Loucy (cell line): ENCODE measurements at regions not wholly inside any gene's neighbourhood (a gene's known extent, or its start where the extent isn't known, plus 50 kb on each side); places are given as distances from the start of the nearest gene placed in this dataset.

Experiments used
- H2AFZ ChIP-seq: fragments of 200-600 bp; sonication (generic); 2 replicates; pipeline ENCODE4 v1.6.0; 2016; ENCODE audit warnings: antibody characterized with exemption, mild to moderate bottlenecking, low read length, moderate library complexity
- H3F3A ChIP-seq: fragments of 200-600 bp; 2 replicates; pipeline ENCODE4 v1.6.0; 2016; ENCODE audit warnings: antibody characterized with exemption, low read depth, mild to moderate bottlenecking
- H3K27me3 ChIP-seq: fragments of 200-600 bp; sonication (generic); 2 replicates; pipeline ENCODE4 v1.6.1; 2014; ENCODE audit warnings: low read length, mild to moderate bottlenecking; ENCODE audit not compliant: insufficient read depth, poor library complexity, severe bottlenecking
- H3K36me3 ChIP-seq: fragments of 200-600 bp; sonication (generic); 2 replicates; pipeline ENCODE4 v1.6.1; 2016; ENCODE audit warnings: low read length; ENCODE audit not compliant: insufficient read depth
- H3K4me1 ChIP-seq: fragments of 200-600 bp; sonication (generic); 2 replicates; pipeline ENCODE4 v1.5.1; 2014; ENCODE audit warnings: low read length, mild to moderate bottlenecking; ENCODE audit not compliant: insufficient read depth, poor library complexity, severe bottlenecking
- H3K4me2 ChIP-seq: fragments of 200-600 bp; sonication (generic); 2 replicates; pipeline ENCODE4 v1.6.0; 2014; ENCODE audit warnings: antibody characterized with exemption, low read length, low read depth, mild to moderate bottlenecking; ENCODE audit not compliant: poor library complexity, severe bottlenecking
- H3K4me3 ChIP-seq: fragments of 200-600 bp; sonication (generic); 2 replicates; pipeline ENCODE4 v1.5.1; 2014; ENCODE audit warnings: low read length, mild to moderate bottlenecking, mixed read lengths; ENCODE audit not compliant: poor library complexity, severe bottlenecking
- H3K79me2 ChIP-seq: fragments of 200-600 bp; sonication (generic); 2 replicates; pipeline ENCODE4 v1.6.1; 2014; ENCODE audit warnings: low read length; ENCODE audit not compliant: insufficient read depth
- H3K9ac ChIP-seq: fragments of 200-600 bp; sonication (generic); 2 replicates; pipeline ENCODE4 v1.6.0; 2014; ENCODE audit warnings: mild to moderate bottlenecking, low read depth, low read length, moderate library complexity; ENCODE audit not compliant: poor library complexity, severe bottlenecking
- H3K9me2 ChIP-seq: fragments of 200-600 bp; sonication (generic); replicated peaks from 2 replicates; pipeline ENCODE4 v1.6.1; 2016; ENCODE audit warnings: low read depth, low read length, mixed read lengths
- H3K9me3 ChIP-seq: fragments of 200-600 bp; sonication (generic); 2 replicates; pipeline ENCODE4 v1.6.1; 2014; ENCODE audit warnings: mild to moderate bottlenecking, antibody characterized with exemption, low read length, low read depth; ENCODE audit not compliant: insufficient read depth
- H4K20me1 ChIP-seq: fragments of 200-600 bp; sonication (generic); 2 replicates; pipeline ENCODE4 v1.6.0; 2014; ENCODE audit warnings: antibody characterized with exemption, low read length, mild to moderate bottlenecking; ENCODE audit not compliant: insufficient read depth, poor library complexity, severe bottlenecking
- CTCF ChIP-seq: fragments of 200-600 bp; sonication (generic); conservative IDR thresholded peaks from 2 replicates; pipeline ENCODE4 v1.5.1; 2014; ENCODE audit warnings: mild to moderate bottlenecking, antibody characterized with exemption, low read length
- EZH2phosphoT487 ChIP-seq: fragments of 200-600 bp; IDR thresholded peaks from 2 replicates; pipeline ENCODE4 v1.6.1; 2018; ENCODE audit warnings: antibody characterized with exemption, mild to moderate bottlenecking, moderate library complexity, borderline replicate concordance

GRCh38 chr3:43180694-43181093, 74.8 kb upstream of the POMGNT2 start:
- peak overlapping the region; percentile 75 for H2AFZ ChIP-seq
- TF ChIP-seq EZH2phosphoT487: no peak
- no peak for TF ChIP-seq CTCF
- H3K9me2 ChIP-seq: no peaks in the 10 kb centered on the region
- H3K9me3 ChIP-seq: no peaks in the 10 kb centered on the region
- H3K79me2 ChIP-seq: no peaks in the 10 kb centered on the region
- H3K4me1 ChIP-seq: peaks cover 45% of the 10 kb centered on the region
- H4K20me1 ChIP-seq: no peaks in the 10 kb centered on the region
- peak overlapping the region; percentile 96 for H3K4me2 ChIP-seq
- H3K27me3 ChIP-seq: no peaks in the 10 kb centered on the region
- H3F3A ChIP-seq: peaks cover 3% of the 10 kb centered on the region
- peak overlapping the region; percentile 71 for H3K9ac ChIP-seq
- H3K36me3 ChIP-seq: no peaks in the 10 kb centered on the region
- H3K4me3 ChIP-seq: peak overlapping the region; percentile 66

- H3K4me1 ChIP-seq: peaks cover 45% of the 10 kb centered on the region
- no peaks in the 10 kb centered on the region for H3K79me2 ChIP-seq
- peak overlapping the region; percentile 71 for H3K9ac ChIP-seq
- peaks cover 3% of the 10 kb centered on the region for H3F3A ChIP-seq
- peak overlapping the region; percentile 66 for H3K4me3 ChIP-seq
- no peaks in the 10 kb centered on the region for H4K20me1 ChIP-seq
- no peaks in the 10 kb centered on the region for H3K36me3 ChIP-seq
- TF ChIP-seq CTCF: no peak
- no peak for TF ChIP-seq EZH2phosphoT487
- no peaks in the 10 kb centered on the region for H3K9me3 ChIP-seq
- H2AFZ ChIP-seq: peak overlapping the region; percentile 75; the same call in 1 of the 2 replicates
- peak overlapping the region; percentile 96 for H3K4me2 ChIP-seq
- no peaks in the 10 kb centered on the region for H3K9me2 ChIP-seq
- no peaks in the 10 kb centered on the region for H3K27me3 ChIP-seq
Measured at GRCh38 chr3:43180027-43180426, 74.1 kb upstream of the POMGNT2 start.

- H3K9me2 ChIP-seq: no peaks in the 10 kb centered on the region
- H4K20me1 ChIP-seq: no peaks in the 10 kb centered on the region
- TF ChIP-seq CTCF (no peak), EZH2phosphoT487 (no peak)
- H3K4me1 ChIP-seq: peaks cover 45% of the 10 kb centered on the region
- no peak overlapping the region for H3K4me2 ChIP-seq
- H3K4me3 ChIP-seq: no peak overlapping the region
- no peak overlapping the region for H3K9ac ChIP-seq
- peaks cover 6% of the 10 kb centered on the region for H3K9me3 ChIP-seq
- H3K79me2 ChIP-seq: no peaks in the 10 kb centered on the region
- no peaks in the 10 kb centered on the region for H3K27me3 ChIP-seq
- H2AFZ ChIP-seq: no peak overlapping the region
- H3F3A ChIP-seq: peaks cover 3% of the 10 kb centered on the region
- H3K36me3 ChIP-seq: no peaks in the 10 kb centered on the region
Measured at GRCh38 chr3:43178891-43179366, 73.0 kb upstream of the POMGNT2 start.
